HG03196 (cell line): ENCODE measurements at regions not wholly inside any gene's neighbourhood (a gene's known extent, or its start where the extent isn't known, plus 50 kb on each side); places are given as distances from the start of the nearest gene placed in this dataset.

ENCODE experiments used
- ATAC-seq: cut with Tn5 transposase; IDR thresholded peaks from one replicate; pipeline ENCODE4 v1.9.1; 2021; ENCODE audit not compliant: unreplicated experiment

DNA sequence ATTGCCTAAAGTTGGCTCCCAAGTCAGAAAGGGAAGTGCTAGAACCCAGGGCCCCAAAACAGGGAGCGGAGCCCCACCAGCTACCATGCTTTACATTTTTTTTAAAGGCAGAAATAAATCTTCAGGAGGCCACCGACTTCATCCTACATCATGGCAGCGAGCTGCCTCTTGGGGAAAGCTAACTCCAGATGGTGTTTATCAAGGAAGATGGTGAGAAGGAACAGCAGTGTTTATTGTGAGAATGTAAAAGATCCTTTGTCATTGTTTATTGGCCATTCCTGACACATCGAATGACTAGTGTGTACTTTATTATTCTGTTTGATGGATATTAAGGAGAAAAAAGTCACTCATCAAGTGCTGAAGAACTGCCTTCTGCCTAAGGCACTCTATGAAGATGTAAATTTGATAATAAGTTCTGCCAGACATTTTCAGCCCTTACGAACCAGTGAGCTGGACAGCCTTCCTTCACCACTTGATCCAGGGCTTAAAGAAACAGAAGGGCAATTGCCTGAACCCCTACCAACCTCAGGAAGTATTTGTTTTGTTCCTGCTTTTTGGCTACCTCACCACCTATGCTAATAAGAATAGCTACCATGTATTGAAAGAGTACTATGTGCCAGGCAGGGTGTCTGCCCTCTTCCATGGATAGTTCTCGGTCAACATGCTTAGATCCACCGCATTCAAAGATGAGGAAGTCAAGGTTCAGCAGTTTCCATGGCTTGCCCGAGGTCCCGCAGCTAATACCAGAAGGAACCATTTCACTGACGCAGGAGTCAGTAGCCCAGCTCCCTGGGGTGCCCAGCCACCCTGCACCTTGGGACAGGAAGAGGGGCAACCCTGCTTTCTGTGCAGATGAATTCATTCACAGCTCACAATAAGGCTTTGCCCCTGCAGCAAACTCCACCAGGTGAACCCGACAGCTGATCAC, 194.7 kb upstream of the RREB1 start:
- ATAC-seq: no peak

DNA sequence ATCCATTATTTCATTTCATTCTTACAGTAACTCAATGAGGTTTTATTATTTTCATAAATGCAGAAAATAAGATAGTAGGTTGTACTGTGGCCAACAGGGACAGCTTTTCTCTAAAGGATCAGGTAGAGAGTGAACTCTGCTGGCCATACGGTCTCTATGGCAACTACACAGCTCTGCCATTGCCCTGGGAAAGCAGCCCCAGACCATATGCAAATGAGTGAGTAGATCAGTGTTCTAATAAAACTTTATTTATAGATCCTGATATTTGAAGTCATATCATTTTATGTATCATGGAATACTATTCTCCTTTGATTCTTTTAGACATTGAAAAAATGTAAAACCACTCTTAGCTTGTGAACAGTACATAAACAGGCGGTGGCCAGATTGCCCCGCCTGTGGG, 192.5 kb upstream of the RREB1 start:
- no peak for ATAC-seq

- ATAC-seq: no peak
Observed at GRCh38 chr6:6915813-6916547, 191.8 kb upstream of the RREB1 start.

- no peak for ATAC-seq
Observed at GRCh38 chr6:6916598-6916997, 191.2 kb upstream of the RREB1 start.

GRCh38 chr6:6918216-6918983, 189.4 kb upstream of the RREB1 start:
- ATAC-seq: peak; percentile 66

DNA sequence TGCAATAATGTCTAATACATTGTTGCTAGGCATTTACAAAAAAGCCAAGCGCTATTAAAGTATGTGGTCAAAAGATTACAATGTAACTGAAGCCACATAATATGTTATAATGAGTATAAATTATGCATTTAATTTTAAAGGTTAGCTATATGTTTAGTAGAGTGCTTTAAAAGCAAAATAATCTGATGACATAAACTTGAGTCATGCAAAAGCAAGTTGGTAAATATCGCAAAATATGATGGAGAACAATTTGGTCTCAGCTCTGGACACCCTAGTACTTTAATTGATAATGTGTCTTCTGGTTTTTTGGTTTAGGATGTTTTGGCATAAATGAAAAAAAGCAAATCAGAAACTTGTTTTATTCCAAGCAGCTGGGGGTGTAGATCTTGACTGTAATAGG, 188.6 kb upstream of the RREB1 start:
- no peak for ATAC-seq

GRCh38 chr6:6920114-6920986, 187.4 kb upstream of the RREB1 start:
- ATAC-seq: no peak

DNA sequence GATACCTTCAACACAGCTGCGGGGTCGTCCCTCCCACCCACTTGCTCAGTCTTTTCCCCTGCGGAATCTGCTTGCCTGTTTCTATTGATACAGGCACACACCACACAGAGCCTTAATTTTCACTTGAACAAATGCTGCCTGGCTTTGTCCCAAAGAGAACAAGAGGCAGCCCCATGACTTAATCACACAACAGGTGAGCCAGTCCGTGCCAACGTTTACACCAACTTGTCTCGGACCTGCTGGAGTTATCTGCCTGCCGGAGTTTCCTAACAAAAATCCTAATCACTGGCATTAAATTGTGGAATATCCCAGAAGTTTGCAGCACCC, 186.8 kb upstream of the RREB1 start:
- no peak for ATAC-seq

DNA sequence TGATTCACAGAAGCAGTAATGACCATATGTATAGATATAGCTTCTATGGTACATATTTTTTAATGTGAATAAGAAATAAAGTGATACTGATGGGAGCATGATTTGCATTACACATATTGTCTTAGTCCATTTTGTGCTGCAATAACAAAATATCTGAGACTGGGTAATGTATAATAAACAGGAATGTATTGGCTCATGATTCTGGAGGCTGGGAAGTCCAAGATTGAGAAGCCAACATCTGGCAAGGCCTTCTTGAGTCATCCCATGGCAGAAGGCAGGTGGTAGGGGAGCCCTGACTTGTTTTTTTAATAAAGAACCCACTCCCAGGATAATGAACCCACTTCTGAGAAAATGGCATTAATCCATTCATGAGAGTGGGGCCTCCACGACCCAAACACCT, 185.6 kb upstream of the RREB1 start:
- no peak for ATAC-seq

DNA sequence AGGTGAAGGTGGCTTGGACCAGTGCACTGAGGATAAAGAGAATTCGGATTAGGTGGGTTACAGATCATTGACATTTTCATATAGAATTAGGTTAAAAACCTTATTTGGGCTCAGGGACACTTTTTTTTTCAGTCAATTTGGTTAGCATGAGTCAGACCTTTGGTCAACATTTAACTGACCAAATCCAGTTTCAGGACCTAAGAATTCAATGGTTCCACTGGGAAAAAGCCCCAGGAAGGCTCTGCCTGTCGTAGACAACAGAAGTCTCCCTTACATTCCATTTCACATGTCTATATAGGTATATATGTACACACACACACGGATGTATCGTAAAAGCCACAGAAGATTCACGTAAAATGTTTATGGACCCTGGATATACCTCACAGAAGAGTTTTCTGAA, 184.2 kb upstream of the RREB1 start:
- ATAC-seq: no peak

DNA sequence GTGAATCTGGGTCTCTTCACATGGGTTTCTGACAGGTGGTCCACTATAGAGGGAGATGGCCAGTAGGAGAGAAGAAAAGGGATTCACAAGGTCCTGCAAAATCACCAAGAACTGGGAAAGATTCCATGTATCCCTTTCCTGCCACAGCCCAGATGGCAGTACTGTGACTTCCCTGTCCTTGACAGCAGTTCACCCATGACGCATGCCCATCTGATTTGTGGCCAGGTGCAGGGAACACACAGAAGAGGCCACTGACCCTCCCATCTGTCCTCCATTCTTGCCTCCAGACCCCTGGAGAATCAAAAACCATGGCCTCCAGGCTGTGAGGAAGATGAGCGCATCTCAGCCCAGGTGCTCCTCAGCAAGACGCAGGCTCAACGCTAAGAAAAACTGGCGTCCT, 183.1 kb upstream of the RREB1 start:
- no peak for ATAC-seq

DNA sequence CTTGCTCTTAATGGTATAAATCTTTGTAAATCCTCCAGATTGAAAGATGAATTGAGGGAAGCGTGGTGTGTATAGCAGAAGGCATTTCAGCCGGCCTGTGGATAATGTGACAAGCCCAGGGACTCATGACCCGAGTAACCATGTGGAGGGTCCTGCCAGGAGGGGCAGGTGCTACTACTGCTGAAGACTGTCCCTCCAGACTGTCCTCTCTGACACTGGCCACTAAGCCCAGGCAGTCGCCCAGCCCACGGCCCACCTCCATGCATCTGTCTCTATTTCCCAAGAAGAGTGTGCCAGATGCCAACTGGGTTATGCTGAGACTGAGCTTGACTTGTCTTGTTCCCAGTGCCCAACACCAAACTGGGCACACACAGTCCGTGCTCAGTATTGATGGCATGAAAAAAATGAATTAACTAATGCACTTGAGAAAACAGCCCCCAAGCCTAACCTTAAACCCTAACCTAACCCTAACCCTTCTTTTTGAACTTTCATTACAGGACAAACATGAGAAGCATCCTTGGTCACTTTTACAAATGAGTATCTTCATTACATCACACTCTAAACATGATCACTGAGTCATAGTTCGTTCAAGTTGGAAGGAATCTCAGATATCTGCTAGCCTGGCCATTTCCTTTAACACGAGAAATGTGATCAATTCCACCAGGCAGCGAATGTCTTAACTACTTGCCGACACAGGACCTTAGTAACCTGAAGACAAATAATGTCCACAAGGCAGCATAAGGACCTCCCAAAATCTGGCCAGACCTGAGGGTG, 182.2 kb upstream of the RREB1 start:
- ATAC-seq: no peak

DNA sequence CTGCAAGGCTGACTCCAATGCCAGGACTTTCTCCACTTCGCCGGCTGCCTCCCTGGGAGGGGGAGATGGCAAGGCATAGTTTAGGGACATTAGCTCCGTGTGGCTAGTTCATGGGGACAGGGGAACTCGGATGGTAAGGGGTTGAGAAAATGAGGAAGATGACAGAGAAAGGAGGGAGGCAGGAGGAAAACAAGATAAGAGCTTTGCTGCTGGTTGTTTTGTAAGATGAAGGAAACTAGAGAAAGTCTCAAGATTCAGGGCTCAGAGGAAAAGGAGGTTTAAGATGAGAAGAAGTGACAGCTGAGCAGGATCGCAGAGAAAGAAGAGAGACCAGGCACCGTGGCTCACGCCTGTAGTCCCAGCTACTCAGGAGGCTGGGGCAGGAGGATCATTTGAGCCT, 180.9 kb upstream of the RREB1 start:
- no peak for ATAC-seq

DNA sequence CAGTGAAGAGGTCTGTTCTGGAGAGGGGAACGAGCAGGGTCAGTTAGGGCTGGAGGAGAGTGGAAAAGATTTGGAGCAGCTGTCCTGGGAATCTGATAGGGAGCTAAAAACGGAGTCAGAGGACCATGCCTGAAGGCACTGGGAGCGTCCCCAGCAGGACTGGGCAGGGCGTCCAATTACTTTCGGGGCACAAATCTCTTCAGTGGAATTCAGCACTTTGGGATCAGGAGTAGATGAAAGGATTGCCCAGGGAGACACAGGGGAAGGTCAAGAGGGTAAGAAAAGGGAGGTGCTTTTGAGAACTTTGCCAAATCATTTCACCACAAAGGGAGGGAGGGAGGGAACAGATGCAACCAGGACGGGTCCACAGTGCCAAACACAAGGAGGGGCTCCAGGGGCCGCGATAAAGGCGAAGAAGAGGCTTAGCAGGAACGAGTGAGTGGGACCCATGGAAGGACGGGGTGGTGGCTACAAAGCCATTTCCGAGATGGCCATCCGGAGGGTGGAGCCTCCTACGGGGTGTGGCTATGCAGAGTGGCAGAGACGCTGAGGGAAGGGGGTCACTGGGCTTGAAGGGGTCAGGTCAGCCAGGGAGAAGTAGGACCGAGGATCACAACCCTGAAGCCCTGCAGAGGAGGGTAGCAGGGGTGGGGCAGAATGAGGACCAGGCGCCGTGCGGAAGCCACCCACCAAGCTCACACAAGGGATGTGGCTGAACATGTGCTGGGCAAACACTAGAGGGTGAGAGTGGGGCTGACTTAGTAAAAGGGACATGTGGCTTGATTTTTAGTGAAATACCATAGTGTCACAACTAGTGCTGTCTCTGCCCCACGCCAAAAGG, 180.0 kb upstream of the RREB1 start:
- ATAC-seq: no peak

DNA sequence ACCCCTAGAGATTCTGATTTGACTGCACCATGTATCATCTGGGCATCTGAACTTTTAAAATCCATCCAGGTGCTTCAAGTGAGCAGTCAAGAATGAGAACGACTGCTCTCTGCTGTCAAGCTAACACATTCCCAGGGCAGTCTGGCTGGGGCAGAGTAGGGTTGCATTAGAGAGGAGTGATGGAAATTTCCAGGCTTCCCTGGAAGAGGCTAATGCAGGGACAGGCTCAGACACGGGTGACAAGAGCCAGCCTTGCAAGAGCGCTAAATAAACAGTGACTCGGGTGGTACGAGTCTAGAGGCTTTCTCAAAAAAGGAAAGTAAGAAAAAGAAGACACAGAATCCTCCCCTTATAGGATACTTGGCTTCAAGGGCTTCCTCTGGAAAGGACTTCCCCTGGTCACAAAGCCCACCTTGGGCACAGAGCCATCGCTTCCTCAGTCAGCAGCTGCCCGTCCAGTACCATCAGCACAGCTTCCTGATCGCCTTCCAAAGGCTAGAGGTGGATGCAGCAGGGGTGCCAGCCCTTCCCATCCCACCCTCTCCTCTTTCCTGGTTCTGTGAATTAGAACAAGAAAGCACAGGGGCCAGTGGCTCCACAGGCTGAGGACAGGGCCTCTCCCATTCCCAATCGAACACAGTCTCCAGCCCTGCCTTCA, 177.4 kb upstream of the RREB1 start:
- ATAC-seq: no peak

GRCh38 chr6:6931071-6932025, 176.4 kb upstream of the RREB1 start:
- no peak for ATAC-seq

- no peak for ATAC-seq
Observed at GRCh38 chr6:6932341-6932740, 175.4 kb upstream of the RREB1 start.
